ENCODE measurements at regions not wholly inside any gene's neighbourhood (a gene's known extent, or its start where the extent isn't known, plus 50 kb on each side); places are given as distances from the start of the nearest gene placed in this dataset.

DNA sequence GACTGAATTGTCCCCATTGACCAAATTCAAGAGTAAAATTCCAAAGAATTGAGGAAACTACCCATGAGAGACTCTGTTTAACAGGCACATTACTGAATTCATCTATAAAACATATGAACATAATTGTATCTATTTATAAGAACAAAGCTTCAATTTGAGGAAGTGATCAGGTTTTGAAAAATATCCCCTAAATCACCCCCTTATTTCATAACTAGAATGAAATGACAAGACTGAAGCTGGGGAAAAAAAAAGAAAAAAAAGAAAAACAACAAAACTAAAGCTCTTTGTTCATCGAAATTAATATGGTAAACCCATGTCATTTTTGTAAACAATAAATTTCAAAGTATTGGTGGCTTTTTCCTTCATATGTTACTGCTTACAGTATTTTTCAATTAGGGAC lies 184.9 kb upstream of the SEMA3A start:
- DNase-seq (ENCODE audit: low spot score) = no peak
- no peak overlapping the region for H4K91ac ChIP-seq (ENCODE audit: low read depth, low read length, poor library complexity)
- no peaks in the 10 kb centered on the region for H3K36me3 ChIP-seq (replicated peaks in 1 of 2; ENCODE audit: control insufficient read depth in 2 of 2, insufficient read depth in 2 of 2, low read length in 2 of 2)
- no peak overlapping the region for H3K4me2 ChIP-seq (ENCODE audit: insufficient read depth, low read length, poor library complexity, severe bottlenecking)
- no peak overlapping the region for H2BK5ac ChIP-seq (ENCODE audit: low read length)
- H3K79me1 ChIP-seq (ENCODE audit: low read depth, low read length) = no peaks in the 10 kb centered on the region
- H3K14ac ChIP-seq (ENCODE audit: low read length) = no peak overlapping the region
- H2BK120ac ChIP-seq (ENCODE audit: low read depth, low read length) = no peak overlapping the region
- H3K9ac ChIP-seq (ENCODE audit: low read depth, low read length, poor library complexity) = no peak overlapping the region
- no CpG with 5 or more reads among the region's 1 CpG for WGBS, 2 donors (ENCODE audit: extremely low coverage in 2 of 2, insufficient read length in 2 of 2, insufficient replicate concordance in 1 of 2)
- H2BK12ac ChIP-seq (ENCODE audit: low read length) = no peak overlapping the region
- H2BK15ac ChIP-seq (ENCODE audit: low read length) = no peak overlapping the region
- no peak overlapping the region for H2AK5ac ChIP-seq (ENCODE audit: low read depth, low read length)
- H3K4me1 ChIP-seq (ENCODE audit: control insufficient read depth in 2 of 2, insufficient read depth in 1 of 2, low read depth in 1 of 2, low read length in 2 of 2) = no peaks in the 10 kb centered on the region
- H3K4me3 ChIP-seq (ENCODE audit: low read length in 2 of 2) = no peak overlapping the region
- no peak overlapping the region for H3K18ac ChIP-seq (ENCODE audit: low read length)
- H4K8ac ChIP-seq (ENCODE audit: low read depth, low read length) = no peak overlapping the region
- no peaks in the 10 kb centered on the region for H3K9me3 ChIP-seq (replicated peaks in 1 of 2; ENCODE audit: control insufficient read depth in 2 of 2, insufficient read depth in 1 of 2, low read depth in 1 of 2, low read length in 2 of 2)
- H2AFZ ChIP-seq (ENCODE audit: low read length) = no peak overlapping the region
- H3K27ac ChIP-seq (replicated peaks; ENCODE audit: low read length) = no peak overlapping the region
- H3K4ac ChIP-seq (ENCODE audit: low read length) = no peak overlapping the region
- H3K23ac ChIP-seq (ENCODE audit: low read depth, low read length, poor library complexity) = no peak overlapping the region
- H3K27me3 ChIP-seq (ENCODE audit: control insufficient read depth in 3 of 3, insufficient read depth in 3 of 3, low read depth in 1 of 3, low read length in 3 of 3) = no peaks in the 10 kb centered on the region

DNA sequence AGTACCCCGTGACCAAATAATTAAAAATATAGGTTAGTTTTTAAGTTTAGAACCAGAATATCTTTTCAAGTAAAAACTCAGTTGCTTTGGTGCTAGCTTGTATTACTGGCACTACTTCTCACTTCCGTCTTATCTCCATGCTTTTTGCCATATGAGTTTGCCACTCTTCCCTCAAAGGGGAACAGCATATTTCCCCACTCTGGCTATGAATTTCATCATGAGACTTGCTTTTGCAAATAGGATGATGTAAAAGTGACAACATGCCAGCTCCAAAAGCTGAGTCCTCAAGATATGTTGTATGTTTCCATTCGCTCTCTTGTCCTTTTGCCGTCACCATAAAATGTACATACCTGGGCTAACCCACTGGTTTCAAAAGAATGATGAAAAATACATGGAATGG lies 178.1 kb upstream of the SEMA3A start:
- Histone ChIP-seq H3K4ac (ENCODE audit: low read length) (no peak overlapping the region), H2BK12ac (ENCODE audit: low read length) (peak overlapping the region; percentile 28), H3K27me3 (ENCODE audit: control insufficient read depth in 3 of 3, insufficient read depth in 3 of 3, low read depth in 1 of 3, low read length in 3 of 3) (no peaks in the 10 kb centered on the region), H3K4me3 (ENCODE audit: low read length in 2 of 2) (no peak overlapping the region), H3K27ac (replicated peaks; ENCODE audit: low read length) (no peak overlapping the region), H2BK120ac (ENCODE audit: low read depth, low read length) (no peak overlapping the region), H3K23ac (ENCODE audit: low read depth, low read length, poor library complexity) (no peak overlapping the region), H3K9ac (ENCODE audit: low read depth, low read length, poor library complexity) (no peak overlapping the region), H3K9me3 (replicated peaks in 1 of 2; ENCODE audit: control insufficient read depth in 2 of 2, insufficient read depth in 1 of 2, low read depth in 1 of 2, low read length in 2 of 2) (no peaks in the 10 kb centered on the region), H3K4me2 (ENCODE audit: insufficient read depth, low read length, poor library complexity, severe bottlenecking) (no peak overlapping the region), H3K36me3 (replicated peaks in 1 of 2; ENCODE audit: control insufficient read depth in 2 of 2, insufficient read depth in 2 of 2, low read length in 2 of 2) (no peaks in the 10 kb centered on the region), H2BK5ac (ENCODE audit: low read length) (no peak overlapping the region), H2AK5ac (ENCODE audit: low read depth, low read length) (no peak overlapping the region), H3K14ac (ENCODE audit: low read length) (no peak overlapping the region), H2BK15ac (ENCODE audit: low read length) (no peak overlapping the region), H3K4me1 (ENCODE audit: control insufficient read depth in 2 of 2, insufficient read depth in 1 of 2, low read depth in 1 of 2, low read length in 2 of 2) (peaks cover 0 to 2% of the 10 kb centered on the region in 2 donors), H4K91ac (ENCODE audit: low read depth, low read length, poor library complexity) (no peak overlapping the region), H3K18ac (ENCODE audit: low read length) (no peak overlapping the region), H4K8ac (ENCODE audit: low read depth, low read length) (no peak overlapping the region), H3K79me1 (ENCODE audit: low read depth, low read length) (no peaks in the 10 kb centered on the region), H2AFZ (ENCODE audit: low read length) (no peak overlapping the region)
- WGBS, 2 donors (ENCODE audit: extremely low coverage in 2 of 2, insufficient read length in 2 of 2, insufficient replicate concordance in 1 of 2) = no CpG with 5 or more reads among the region's 4 CpGs
- no peak for DNase-seq (ENCODE audit: low spot score)

DNA sequence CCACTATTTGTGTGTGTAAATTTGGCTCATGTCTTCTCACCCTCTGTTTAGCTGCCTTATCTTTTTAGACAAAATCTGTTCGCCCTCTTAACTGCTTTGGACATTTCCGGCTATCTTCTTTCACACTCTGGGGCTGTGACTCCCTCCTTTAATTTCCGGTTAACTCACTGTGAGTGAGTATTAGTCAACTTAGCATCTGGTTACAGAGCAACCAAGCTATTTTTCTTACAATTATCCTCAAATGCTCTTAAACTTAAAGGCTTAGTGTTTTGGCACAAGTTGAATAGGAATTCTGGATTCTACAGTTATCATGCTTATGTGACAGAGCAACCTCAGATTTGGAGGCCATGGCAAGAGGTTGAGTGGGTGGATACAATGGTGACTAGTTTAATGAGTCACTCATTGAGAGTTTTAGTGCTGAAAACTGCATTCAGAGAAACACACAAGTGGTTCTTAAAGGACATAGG lies 177.6 kb upstream of the SEMA3A start:
- H3K27ac ChIP-seq (replicated peaks; ENCODE audit: low read length) = no peak overlapping the region
- H3K4me1 ChIP-seq (ENCODE audit: control insufficient read depth in 2 of 2, insufficient read depth in 1 of 2, low read depth in 1 of 2, low read length in 2 of 2) = peaks cover 0 to 2% of the 10 kb centered on the region in 2 donors
- H3K4me3 ChIP-seq (ENCODE audit: low read length in 2 of 2) = no peak overlapping the region
- no peak overlapping the region for H2BK120ac ChIP-seq (ENCODE audit: low read depth, low read length)
- H2AFZ ChIP-seq (ENCODE audit: low read length) = peak overlapping the region; percentile 2
- no peaks in the 10 kb centered on the region for H3K79me1 ChIP-seq (ENCODE audit: low read depth, low read length)
- no peak overlapping the region for H3K4ac ChIP-seq (ENCODE audit: low read length)
- no peak overlapping the region for H2BK5ac ChIP-seq (ENCODE audit: low read length)
- no peak overlapping the region for H4K91ac ChIP-seq (ENCODE audit: low read depth, low read length, poor library complexity)
- no peak overlapping the region for H3K18ac ChIP-seq (ENCODE audit: low read length)
- H2AK5ac ChIP-seq (ENCODE audit: low read depth, low read length) = no peak overlapping the region
- no peak overlapping the region for H2BK15ac ChIP-seq (ENCODE audit: low read length)
- WGBS, 2 donors (ENCODE audit: extremely low coverage in 2 of 2, insufficient read length in 2 of 2, insufficient replicate concordance in 1 of 2) = no CpG with 5 or more reads among the region's 3 CpGs
- no peak overlapping the region for H4K8ac ChIP-seq (ENCODE audit: low read depth, low read length)
- H3K4me2 ChIP-seq (ENCODE audit: insufficient read depth, low read length, poor library complexity, severe bottlenecking) = no peak overlapping the region
- no peak for DNase-seq (ENCODE audit: low spot score)
- H3K27me3 ChIP-seq (ENCODE audit: control insufficient read depth in 3 of 3, insufficient read depth in 3 of 3, low read depth in 1 of 3, low read length in 3 of 3) = no peaks in the 10 kb centered on the region
- no peak overlapping the region for H3K9ac ChIP-seq (ENCODE audit: low read depth, low read length, poor library complexity)
- H2BK12ac ChIP-seq (ENCODE audit: low read length) = no peak overlapping the region
- no peak overlapping the region for H3K14ac ChIP-seq (ENCODE audit: low read length)
- no peak overlapping the region for H3K23ac ChIP-seq (ENCODE audit: low read depth, low read length, poor library complexity)
- no peaks in the 10 kb centered on the region for H3K36me3 ChIP-seq (replicated peaks in 1 of 2; ENCODE audit: control insufficient read depth in 2 of 2, insufficient read depth in 2 of 2, low read length in 2 of 2)
- H3K9me3 ChIP-seq (replicated peaks in 1 of 2; ENCODE audit: control insufficient read depth in 2 of 2, insufficient read depth in 1 of 2, low read depth in 1 of 2, low read length in 2 of 2) = no peaks in the 10 kb centered on the region

DNA sequence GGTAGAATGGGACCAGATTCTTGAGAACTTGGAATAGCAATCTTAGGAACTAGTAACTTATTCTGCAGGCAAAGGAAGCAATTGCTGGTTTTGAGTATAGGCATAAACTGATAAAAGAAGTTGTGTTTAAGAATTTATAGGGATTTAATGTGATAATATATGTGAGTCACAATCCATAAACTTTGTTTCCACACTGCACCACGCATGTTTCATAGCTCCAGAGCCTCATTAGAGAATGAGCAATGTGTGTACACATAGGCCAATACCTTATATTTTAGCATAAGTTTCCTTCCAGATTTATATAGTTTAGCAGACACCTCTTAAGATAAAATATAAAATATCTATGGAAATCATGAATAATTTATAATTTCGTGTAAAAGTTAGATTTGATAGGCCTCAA lies 175.5 kb upstream of the SEMA3A start:
- no peaks in the 10 kb centered on the region for H3K27me3 ChIP-seq (ENCODE audit: control insufficient read depth in 3 of 3, insufficient read depth in 3 of 3, low read depth in 1 of 3, low read length in 3 of 3)
- H2AK5ac ChIP-seq (ENCODE audit: low read depth, low read length) = no peak overlapping the region
- no CpG with 5 or more reads among the region's 2 CpGs for WGBS, 2 donors (ENCODE audit: extremely low coverage in 2 of 2, insufficient read length in 2 of 2, insufficient replicate concordance in 1 of 2)
- no peaks in the 10 kb centered on the region for H3K36me3 ChIP-seq (replicated peaks in 1 of 2; ENCODE audit: control insufficient read depth in 2 of 2, insufficient read depth in 2 of 2, low read length in 2 of 2)
- no peaks in the 10 kb centered on the region for H3K79me1 ChIP-seq (ENCODE audit: low read depth, low read length)
- H3K4ac ChIP-seq (ENCODE audit: low read length) = no peak overlapping the region
- H4K91ac ChIP-seq (ENCODE audit: low read depth, low read length, poor library complexity) = no peak overlapping the region
- no peak overlapping the region for H3K18ac ChIP-seq (ENCODE audit: low read length)
- no peak overlapping the region for H2BK12ac ChIP-seq (ENCODE audit: low read length)
- H3K4me1 ChIP-seq (ENCODE audit: control insufficient read depth in 2 of 2, insufficient read depth in 1 of 2, low read depth in 1 of 2, low read length in 2 of 2) = peaks cover 0 to 2% of the 10 kb centered on the region in 2 donors
- no peak overlapping the region for H3K14ac ChIP-seq (ENCODE audit: low read length)
- H3K9ac ChIP-seq (ENCODE audit: low read depth, low read length, poor library complexity) = no peak overlapping the region
- no peak overlapping the region for H4K8ac ChIP-seq (ENCODE audit: low read depth, low read length)
- no peak overlapping the region for H2AFZ ChIP-seq (ENCODE audit: low read length)
- no peak overlapping the region for H3K23ac ChIP-seq (ENCODE audit: low read depth, low read length, poor library complexity)
- no peak for DNase-seq (ENCODE audit: low spot score)
- no peak overlapping the region for H2BK5ac ChIP-seq (ENCODE audit: low read length)
- no peaks in the 10 kb centered on the region for H3K9me3 ChIP-seq (replicated peaks in 1 of 2; ENCODE audit: control insufficient read depth in 2 of 2, insufficient read depth in 1 of 2, low read depth in 1 of 2, low read length in 2 of 2)
- no peak overlapping the region for H3K4me3 ChIP-seq (ENCODE audit: low read length in 2 of 2)
- no peak overlapping the region for H2BK15ac ChIP-seq (ENCODE audit: low read length)
- no peak overlapping the region for H3K27ac ChIP-seq (replicated peaks; ENCODE audit: low read length)
- H3K4me2 ChIP-seq (ENCODE audit: insufficient read depth, low read length, poor library complexity, severe bottlenecking) = no peak overlapping the region
- H2BK120ac ChIP-seq (ENCODE audit: low read depth, low read length) = no peak overlapping the region

Measured in neuronal stem cell (in vitro differentiated cells).